ENCODE measurements at regions not wholly inside any gene's neighbourhood (a gene's known extent, or its start where the extent isn't known, plus 50 kb on each side); places are given as distances from the start of the nearest gene placed in this dataset.

DNA sequence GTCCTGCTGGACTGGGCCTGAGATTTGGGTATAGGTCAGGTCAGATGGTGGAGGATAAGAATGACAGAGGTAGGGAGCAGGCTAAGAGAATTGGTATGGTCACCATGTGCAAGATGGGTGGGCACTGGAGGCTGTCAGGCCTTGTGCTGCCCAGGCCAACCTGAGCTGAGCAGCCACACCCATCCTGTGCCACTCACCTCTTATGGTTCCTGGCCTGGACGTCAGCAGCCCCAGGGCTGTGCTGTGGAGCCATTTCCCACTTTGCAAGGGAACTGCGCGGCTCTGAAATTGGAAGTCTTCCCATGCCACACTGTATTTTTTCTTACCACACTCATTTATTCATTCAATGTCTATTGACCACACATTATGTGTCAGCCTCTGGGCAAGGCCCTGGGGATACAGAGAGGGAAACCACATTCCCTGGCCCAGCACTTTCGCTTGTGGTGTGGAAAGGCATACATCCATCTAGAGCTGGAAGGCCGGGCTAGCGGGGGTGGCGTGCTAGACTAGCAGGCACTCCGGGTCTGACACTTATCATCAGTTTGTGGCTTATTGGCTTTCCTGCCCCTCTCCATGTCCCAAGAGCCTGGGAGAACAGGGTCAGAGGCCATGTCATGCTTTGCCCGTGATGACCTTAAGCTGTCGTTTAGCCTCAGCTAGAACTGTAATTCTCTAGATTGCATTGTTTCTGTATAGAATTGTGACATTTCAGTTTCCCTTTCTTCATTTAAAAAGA, 51.1 kb upstream of the POLG start:
- TF ChIP-seq EZH2phosphoT487 (IDR thresholded peaks at IDR 0.05; ENCODE audit: borderline replicate concordance, low read depth, low read length) = no peak
- TF ChIP-seq, protein P1, sequence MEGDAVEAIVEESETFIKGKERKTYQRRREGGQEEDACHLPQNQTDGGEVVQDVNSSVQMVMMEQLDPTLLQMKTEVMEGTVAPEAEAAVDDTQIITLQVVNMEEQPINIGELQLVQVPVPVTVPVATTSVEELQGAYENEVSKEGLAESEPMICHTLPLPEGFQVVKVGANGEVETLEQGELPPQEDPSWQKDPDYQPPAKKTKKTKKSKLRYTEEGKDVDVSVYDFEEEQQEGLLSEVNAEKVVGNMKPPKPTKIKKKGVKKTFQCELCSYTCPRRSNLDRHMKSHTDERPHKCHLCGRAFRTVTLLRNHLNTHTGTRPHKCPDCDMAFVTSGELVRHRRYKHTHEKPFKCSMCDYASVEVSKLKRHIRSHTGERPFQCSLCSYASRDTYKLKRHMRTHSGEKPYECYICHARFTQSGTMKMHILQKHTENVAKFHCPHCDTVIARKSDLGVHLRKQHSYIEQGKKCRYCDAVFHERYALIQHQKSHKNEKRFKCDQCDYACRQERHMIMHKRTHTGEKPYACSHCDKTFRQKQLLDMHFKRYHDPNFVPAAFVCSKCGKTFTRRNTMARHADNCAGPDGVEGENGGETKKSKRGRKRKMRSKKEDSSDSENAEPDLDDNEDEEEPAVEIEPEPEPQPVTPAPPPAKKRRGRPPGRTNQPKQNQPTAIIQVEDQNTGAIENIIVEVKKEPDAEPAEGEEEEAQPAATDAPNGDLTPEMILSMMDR (conservative IDR thresholded peaks at IDR 0.05; ENCODE audit: low read length) = no peak
- Histone ChIP-seq H3K79me2 (ENCODE audit: insufficient read depth, low read depth, low read length) (no peaks in the 10 kb centered on the region), H3K4me2 (ENCODE audit: low read length) (no peak overlapping the region), H3K36me3 (ENCODE audit: insufficient read depth, low read length) (no peaks in the 10 kb centered on the region), H2AFZ (ENCODE audit: low read length) (no peak overlapping the region), H3K9me3 (ENCODE audit: low read length) (no peaks in the 10 kb centered on the region), H3K9me2 (ENCODE audit: insufficient read depth, low read length) (no peaks in the 10 kb centered on the region), H3K27ac (ENCODE audit: low read depth, low read length, poor library complexity, severe bottlenecking) (no peak overlapping the region), H3K4me3 (ENCODE audit: low read depth, low read length, poor library complexity, severe bottlenecking) (no peak overlapping the region), H4K20me1 (ENCODE audit: insufficient read depth, low read length) (no peaks in the 10 kb centered on the region), H3K4me1 (ENCODE audit: insufficient read depth, low read length, poor library complexity, severe bottlenecking) (no peaks in the 10 kb centered on the region)
- ChIA-PET POLR2A (no interaction called here), CTCF (ENCODE audit: unreplicated experiment) (no interaction called here)
- BruUV-seq (replicated peaks) = no TSS peak
- DNase-seq (ENCODE audit: low spot score) = no peak
- intact Hi-C loops (cut with micrococcal nuclease; ENCODE audit: unreplicated experiment) = no loop called here
